ENCODE measurements at regions not wholly inside any gene's neighbourhood (a gene's known extent, or its start where the extent isn't known, plus 50 kb on each side); places are given as distances from the start of the nearest gene placed in this dataset.

- H4K91ac ChIP-seq (ENCODE audit: low read depth, low read length) = no peak overlapping the region
- H3K36me3 ChIP-seq (ENCODE audit: control insufficient read depth in 1 of 2, insufficient read depth in 2 of 2, low read length in 2 of 2) = no peaks in the 10 kb centered on the region
- H3K79me1 ChIP-seq (ENCODE audit: low read length) = no peaks in the 10 kb centered on the region
- H3K9me3 ChIP-seq (ENCODE audit: insufficient read depth, low read depth, low read length) = no peaks in the 10 kb centered on the region
- H4K12ac ChIP-seq (ENCODE audit: low read depth, low read length) = no peak overlapping the region
- H3K14ac ChIP-seq (ENCODE audit: low read length) = no peak overlapping the region
- H3K4me1 ChIP-seq (ENCODE audit: control insufficient read depth in 1 of 2, insufficient read depth in 2 of 2, low read length in 2 of 2) = no peaks in the 10 kb centered on the region
- no peak overlapping the region for H2BK5ac ChIP-seq (ENCODE audit: low read depth, low read length, poor library complexity)
- no peaks in the 10 kb centered on the region for H3K27me3 ChIP-seq (ENCODE audit: insufficient read depth, low read length)
- no peak overlapping the region for H3K23ac ChIP-seq (ENCODE audit: low read length)
- H2BK12ac ChIP-seq (ENCODE audit: low read length) = no peak overlapping the region
- no peak for DNase-seq
- H3K4me2 ChIP-seq (ENCODE audit: low read length) = no peak overlapping the region
- no peak overlapping the region for H4K8ac ChIP-seq (ENCODE audit: low read depth, low read length)
- H3K27ac ChIP-seq (ENCODE audit: low read depth, low read length) = no peak overlapping the region
- no peak overlapping the region for H2AK5ac ChIP-seq (ENCODE audit: low read length)
- H2AFZ ChIP-seq (ENCODE audit: insufficient read depth, low read length, poor library complexity) = no peak overlapping the region
- WGBS (ENCODE audit: extremely low coverage, insufficient coverage, insufficient read length) = no CpG with 5 or more reads among the region's 4 CpGs
- H2BK120ac ChIP-seq (ENCODE audit: insufficient read depth, low read length, poor library complexity) = no peak overlapping the region
- H3K79me2 ChIP-seq (ENCODE audit: control insufficient read depth, insufficient read depth, low read length, poor library complexity) = no peaks in the 10 kb centered on the region
- no peak overlapping the region for H3K18ac ChIP-seq (ENCODE audit: low read length)
- H3K4ac ChIP-seq (ENCODE audit: low read depth, low read length) = no peak overlapping the region
- no peak overlapping the region for H3K4me3 ChIP-seq (ENCODE audit: low read depth, low read length)
- H3K9ac ChIP-seq (ENCODE audit: low read length) = no peak overlapping the region
Observed at GRCh38 chr3:23046536-23046935, 156.6 kb upstream of the UBE2E2 start.

GRCh38 chr3:23051240-23052140 lies 151.6 kb upstream of the UBE2E2 start:
- DNase-seq = no peak
- H3K14ac ChIP-seq (ENCODE audit: low read length) = no peak overlapping the region
- no peak overlapping the region for H2BK12ac ChIP-seq (ENCODE audit: low read length)
- H2AK5ac ChIP-seq (ENCODE audit: low read length) = no peak overlapping the region
- H2AFZ ChIP-seq (ENCODE audit: insufficient read depth, low read length, poor library complexity) = no peak overlapping the region
- no peak overlapping the region for H4K91ac ChIP-seq (ENCODE audit: low read depth, low read length)
- no peaks in the 10 kb centered on the region for H3K79me2 ChIP-seq (ENCODE audit: control insufficient read depth, insufficient read depth, low read length, poor library complexity)
- no peaks in the 10 kb centered on the region for H3K79me1 ChIP-seq (ENCODE audit: low read length)
- H3K9me3 ChIP-seq (ENCODE audit: insufficient read depth, low read depth, low read length) = no peaks in the 10 kb centered on the region
- no peak overlapping the region for H3K23ac ChIP-seq (ENCODE audit: low read length)
- H3K27me3 ChIP-seq (ENCODE audit: insufficient read depth, low read length) = no peaks in the 10 kb centered on the region
- no peak overlapping the region for H3K4me2 ChIP-seq (ENCODE audit: low read length)
- H3K18ac ChIP-seq (ENCODE audit: low read length) = no peak overlapping the region
- no peak overlapping the region for H3K4me3 ChIP-seq (ENCODE audit: low read depth, low read length)
- no CpG with 5 or more reads among the region's 4 CpGs for WGBS (ENCODE audit: extremely low coverage, insufficient coverage, insufficient read length)
- H4K8ac ChIP-seq (ENCODE audit: low read depth, low read length) = no peak overlapping the region
- H4K12ac ChIP-seq (ENCODE audit: low read depth, low read length) = no peak overlapping the region
- H2BK5ac ChIP-seq (ENCODE audit: low read depth, low read length, poor library complexity) = no peak overlapping the region
- H3K4ac ChIP-seq (ENCODE audit: low read depth, low read length) = no peak overlapping the region
- no peaks in the 10 kb centered on the region for H3K4me1 ChIP-seq (ENCODE audit: control insufficient read depth in 1 of 2, insufficient read depth in 2 of 2, low read length in 2 of 2)
- H3K36me3 ChIP-seq (ENCODE audit: control insufficient read depth in 1 of 2, insufficient read depth in 2 of 2, low read length in 2 of 2) = no peaks in the 10 kb centered on the region
- no peak overlapping the region for H3K9ac ChIP-seq (ENCODE audit: low read length)
- H2BK120ac ChIP-seq (ENCODE audit: insufficient read depth, low read length, poor library complexity) = no peak overlapping the region
- no peak overlapping the region for H3K27ac ChIP-seq (ENCODE audit: low read depth, low read length)

DNA sequence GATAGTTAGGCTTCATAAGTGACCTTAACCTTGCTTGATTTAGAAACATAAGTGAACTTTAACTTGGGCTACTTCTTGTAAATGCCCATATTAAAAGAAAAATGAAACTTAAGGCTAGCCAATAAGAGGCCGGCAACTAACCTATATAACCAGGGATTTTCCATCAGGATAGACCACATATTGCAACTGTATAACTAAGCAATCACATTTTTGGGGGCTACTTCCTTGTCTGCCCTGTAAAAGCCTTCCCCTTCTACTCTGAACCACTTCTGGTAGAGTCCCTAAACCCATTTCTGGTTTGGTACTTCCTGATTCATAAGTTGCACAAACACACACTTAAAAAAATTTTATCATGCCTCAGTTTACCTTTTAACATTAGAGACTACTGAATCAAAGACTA lies 150.9 kb upstream of the UBE2E2 start:
- H4K8ac ChIP-seq (ENCODE audit: low read depth, low read length) = no peak overlapping the region
- no peak overlapping the region for H3K23ac ChIP-seq (ENCODE audit: low read length)
- DNase-seq = peak in 1 of 2 donors; percentile 3
- H3K79me2 ChIP-seq (ENCODE audit: control insufficient read depth, insufficient read depth, low read length, poor library complexity) = no peaks in the 10 kb centered on the region
- no peak overlapping the region for H3K4me2 ChIP-seq (ENCODE audit: low read length)
- H3K79me1 ChIP-seq (ENCODE audit: low read length) = no peaks in the 10 kb centered on the region
- H3K4me1 ChIP-seq (ENCODE audit: control insufficient read depth in 1 of 2, insufficient read depth in 2 of 2, low read length in 2 of 2) = no peaks in the 10 kb centered on the region
- H3K27ac ChIP-seq (ENCODE audit: low read depth, low read length) = no peak overlapping the region
- H2AFZ ChIP-seq (ENCODE audit: insufficient read depth, low read length, poor library complexity) = no peak overlapping the region
- H3K4me3 ChIP-seq (ENCODE audit: low read depth, low read length) = no peak overlapping the region
- WGBS (ENCODE audit: extremely low coverage, insufficient coverage, insufficient read length) = no CpG with 5 or more reads among the region's 1 CpG
- H3K14ac ChIP-seq (ENCODE audit: low read length) = no peak overlapping the region
- no peak overlapping the region for H2BK120ac ChIP-seq (ENCODE audit: insufficient read depth, low read length, poor library complexity)
- no peak overlapping the region for H4K12ac ChIP-seq (ENCODE audit: low read depth, low read length)
- H3K18ac ChIP-seq (ENCODE audit: low read length) = no peak overlapping the region
- H2AK5ac ChIP-seq (ENCODE audit: low read length) = no peak overlapping the region
- H3K36me3 ChIP-seq (ENCODE audit: control insufficient read depth in 1 of 2, insufficient read depth in 2 of 2, low read length in 2 of 2) = no peaks in the 10 kb centered on the region
- H3K27me3 ChIP-seq (ENCODE audit: insufficient read depth, low read length) = no peaks in the 10 kb centered on the region
- no peak overlapping the region for H2BK12ac ChIP-seq (ENCODE audit: low read length)
- no peak overlapping the region for H3K4ac ChIP-seq (ENCODE audit: low read depth, low read length)
- H3K9me3 ChIP-seq (ENCODE audit: insufficient read depth, low read depth, low read length) = no peaks in the 10 kb centered on the region
- H4K91ac ChIP-seq (ENCODE audit: low read depth, low read length) = no peak overlapping the region
- no peak overlapping the region for H2BK5ac ChIP-seq (ENCODE audit: low read depth, low read length, poor library complexity)
- H3K9ac ChIP-seq (ENCODE audit: low read length) = no peak overlapping the region

DNA sequence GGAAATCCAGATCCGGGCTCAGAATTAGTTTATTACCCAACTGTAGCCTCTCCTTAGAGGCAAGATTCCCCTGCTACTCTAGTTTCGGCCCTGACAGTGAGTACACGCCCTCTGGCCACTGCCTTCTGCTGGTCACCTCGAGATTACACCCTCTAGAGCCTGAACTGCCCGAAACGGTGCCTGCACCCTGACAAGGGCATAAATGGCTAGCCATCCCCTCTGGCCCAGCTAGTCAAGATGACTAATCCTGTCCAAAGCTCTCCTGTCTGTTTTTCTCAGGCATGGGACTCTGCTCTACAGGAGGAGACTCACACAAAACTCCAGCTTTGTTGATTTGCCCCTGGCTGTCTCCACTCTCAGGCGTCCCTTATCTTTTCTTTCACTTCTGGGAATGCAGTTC lies 150.5 kb upstream of the UBE2E2 start:
- no peak overlapping the region for H3K4ac ChIP-seq (ENCODE audit: low read depth, low read length)
- H3K4me3 ChIP-seq (ENCODE audit: low read depth, low read length) = no peak overlapping the region
- no peaks in the 10 kb centered on the region for H3K36me3 ChIP-seq (ENCODE audit: control insufficient read depth in 1 of 2, insufficient read depth in 2 of 2, low read length in 2 of 2)
- H3K27me3 ChIP-seq (ENCODE audit: insufficient read depth, low read length) = no peaks in the 10 kb centered on the region
- no peak overlapping the region for H4K8ac ChIP-seq (ENCODE audit: low read depth, low read length)
- H3K9me3 ChIP-seq (ENCODE audit: insufficient read depth, low read depth, low read length) = no peaks in the 10 kb centered on the region
- no peak overlapping the region for H2AFZ ChIP-seq (ENCODE audit: insufficient read depth, low read length, poor library complexity)
- WGBS (ENCODE audit: extremely low coverage, insufficient coverage, insufficient read length) = no CpG with 5 or more reads among the region's 7 CpGs
- H2BK12ac ChIP-seq (ENCODE audit: low read length) = no peak overlapping the region
- H3K79me1 ChIP-seq (ENCODE audit: low read length) = no peaks in the 10 kb centered on the region
- no peaks in the 10 kb centered on the region for H3K4me1 ChIP-seq (ENCODE audit: control insufficient read depth in 1 of 2, insufficient read depth in 2 of 2, low read length in 2 of 2)
- no peak overlapping the region for H2BK120ac ChIP-seq (ENCODE audit: insufficient read depth, low read length, poor library complexity)
- H3K27ac ChIP-seq (ENCODE audit: low read depth, low read length) = no peak overlapping the region
- no peak overlapping the region for H4K12ac ChIP-seq (ENCODE audit: low read depth, low read length)
- no peak overlapping the region for H3K4me2 ChIP-seq (ENCODE audit: low read length)
- no peak overlapping the region for H4K91ac ChIP-seq (ENCODE audit: low read depth, low read length)
- no peak overlapping the region for H3K18ac ChIP-seq (ENCODE audit: low read length)
- H2BK5ac ChIP-seq (ENCODE audit: low read depth, low read length, poor library complexity) = no peak overlapping the region
- no peak overlapping the region for H3K9ac ChIP-seq (ENCODE audit: low read length)
- no peak overlapping the region for H3K14ac ChIP-seq (ENCODE audit: low read length)
- H3K23ac ChIP-seq (ENCODE audit: low read length) = no peak overlapping the region
- no peak overlapping the region for H2AK5ac ChIP-seq (ENCODE audit: low read length)
- peak; percentile 81 for DNase-seq
- no peaks in the 10 kb centered on the region for H3K79me2 ChIP-seq (ENCODE audit: control insufficient read depth, insufficient read depth, low read length, poor library complexity)
